NCI-H748 (cell line): ENCODE measurements at regions not wholly inside any gene's neighbourhood (a gene's known extent, or its start where the extent isn't known, plus 50 kb on each side); places are given as distances from the start of the nearest gene placed in this dataset.

Experiments used
- DNase-seq: peaks from one replicate; lab custom pipeline; 2025; ENCODE audit not compliant: unreplicated experiment; lab: John Stamatoyannopoulos, UW

DNA sequence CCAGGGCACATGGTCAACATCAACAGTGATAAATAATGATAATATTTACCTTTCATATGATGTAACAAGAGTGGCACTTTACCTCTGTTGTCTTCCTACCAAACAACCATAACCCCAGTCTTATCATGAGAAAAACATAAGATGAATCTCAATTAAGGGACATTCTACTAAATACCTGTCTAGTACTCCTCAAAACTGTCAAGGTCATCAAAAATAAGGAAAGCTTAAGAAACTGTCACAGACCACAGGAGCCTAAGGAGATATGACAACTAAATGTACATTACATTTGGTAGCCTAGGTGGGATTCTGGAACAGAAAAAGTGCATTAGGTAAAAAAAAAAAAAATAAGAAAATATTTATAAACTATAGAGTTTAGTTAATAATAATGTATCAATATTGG is 118.1 kb downstream of the CCDC34 start:
- DNase-seq, result no peak

- no peak for DNase-seq
Observed at GRCh38 chr11:27242591-27242990, 120.4 kb downstream of the CCDC34 start.

- no peak for DNase-seq
Observed at GRCh38 chr11:27241311-27242122, 121.5 kb downstream of the CCDC34 start.

GRCh38 chr11:27239305-27239942 is 123.6 kb downstream of the CCDC34 start:
- DNase-seq, result peak; percentile 60

- DNase-seq, result no peak
Observed at GRCh38 chr11:27238811-27239210, 124.2 kb downstream of the CCDC34 start.

GRCh38 chr11:27237643-27238042 is 125.4 kb downstream of the CCDC34 start:
- DNase-seq, result no peak

DNA sequence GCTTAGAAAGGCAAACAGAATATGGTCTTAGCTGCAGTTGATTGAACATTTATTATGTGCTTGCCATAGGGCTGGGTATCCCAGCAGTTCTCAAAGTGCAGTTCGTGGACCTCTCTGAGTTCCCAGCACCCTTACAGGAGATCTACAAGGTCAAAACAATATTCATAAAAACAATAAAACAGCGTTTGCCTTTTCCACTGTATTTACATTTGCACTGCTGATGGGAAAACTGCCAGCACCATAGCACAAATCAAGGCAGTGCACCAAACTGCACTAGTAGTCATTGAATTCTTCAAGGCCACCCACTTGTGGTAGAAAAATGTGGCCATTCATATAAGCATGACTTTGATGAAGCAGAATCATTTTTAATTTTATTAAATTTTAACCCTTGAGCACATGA is 128.1 kb downstream of the CCDC34 start:
- DNase-seq, result no peak

DNA sequence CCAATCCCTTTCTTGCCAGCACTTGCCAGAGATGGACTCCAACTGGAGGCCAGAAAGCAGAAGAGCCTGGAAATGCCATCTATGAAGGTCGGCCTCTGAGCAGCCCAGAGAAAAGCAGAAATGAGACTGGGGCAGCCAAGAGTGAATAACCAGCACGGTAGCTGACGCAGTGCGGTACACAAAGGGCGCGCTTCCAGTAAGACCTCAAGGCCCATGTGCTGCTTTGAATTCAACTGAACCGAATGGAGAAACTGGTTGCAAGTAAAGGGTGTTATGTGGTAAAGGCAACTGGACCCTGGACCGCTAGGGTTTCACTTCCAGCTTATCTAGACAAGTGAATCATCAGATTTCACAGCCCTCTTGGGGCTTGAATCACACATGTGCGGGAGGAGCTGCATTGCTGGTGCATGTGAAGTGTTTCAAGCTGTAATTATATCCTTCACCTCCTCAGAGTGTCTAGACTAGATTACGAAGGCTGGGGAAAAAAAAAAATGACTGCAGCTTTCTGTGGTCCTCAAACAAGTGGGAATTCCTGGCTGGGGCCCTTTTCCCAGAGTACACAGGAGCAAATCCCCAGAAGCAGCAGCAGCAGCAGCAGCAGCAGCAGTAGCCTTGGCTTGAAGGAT is 128.9 kb downstream of the CCDC34 start:
- peak; percentile 20 for DNase-seq

GRCh38 chr11:27233654-27234042 is 129.4 kb downstream of the CCDC34 start:
- DNase-seq, result no peak

DNA sequence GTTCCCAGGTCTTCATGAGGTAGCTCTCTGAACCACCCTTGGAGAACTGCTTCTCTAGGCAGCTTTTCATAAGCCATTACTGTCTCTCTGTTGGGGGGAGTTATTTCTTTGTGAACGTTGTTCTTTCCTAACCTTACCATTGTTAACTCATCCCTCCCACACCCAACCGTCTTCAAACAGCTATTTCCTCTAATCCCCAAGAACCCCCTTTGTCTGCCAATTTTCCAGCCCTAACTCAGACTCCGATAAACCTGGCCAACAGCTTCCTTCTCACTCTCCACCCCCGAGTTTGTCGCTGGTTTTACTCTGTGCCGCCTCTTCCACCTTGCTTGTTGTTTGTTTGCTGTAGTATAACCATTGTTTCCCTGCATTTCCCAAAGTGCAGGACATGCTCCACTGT is 131.5 kb downstream of the CCDC34 start:
- DNase-seq, result no peak

- DNase-seq, result no peak
Observed at GRCh38 chr11:27230192-27230572, 132.8 kb downstream of the CCDC34 start.

DNA sequence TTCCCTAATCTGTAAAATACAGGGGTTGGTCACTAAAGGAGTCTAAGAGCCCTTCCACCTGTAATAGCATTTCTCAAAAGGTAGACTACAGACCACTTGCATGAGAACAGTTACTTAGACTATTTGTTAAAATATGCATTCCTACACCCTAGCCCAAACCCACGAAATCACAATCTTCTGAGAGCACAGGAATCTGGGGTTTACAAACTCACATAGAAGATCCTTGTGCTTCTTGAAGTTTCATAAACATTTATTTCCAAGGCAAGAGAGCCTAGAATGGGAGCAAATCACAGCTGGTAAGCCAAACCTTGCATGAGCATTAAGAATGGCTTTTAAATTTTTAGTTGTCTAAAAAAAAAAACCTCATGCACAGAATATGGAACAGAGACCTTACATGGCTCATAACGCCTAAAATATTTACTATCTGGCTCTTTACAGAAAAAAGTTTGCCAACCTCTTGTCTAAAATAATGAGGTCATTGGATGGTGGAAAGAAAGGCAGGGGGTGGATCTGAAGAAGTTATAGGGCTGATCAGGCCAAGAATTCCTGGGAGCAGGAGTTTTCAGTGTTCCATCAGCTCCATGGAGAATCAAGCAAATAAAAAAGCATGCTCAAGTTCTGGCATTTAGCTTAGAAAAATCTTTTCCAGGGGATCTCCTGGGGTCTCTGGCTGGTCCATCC is 133.4 kb downstream of the CCDC34 start:
- DNase-seq, result no peak

DNA sequence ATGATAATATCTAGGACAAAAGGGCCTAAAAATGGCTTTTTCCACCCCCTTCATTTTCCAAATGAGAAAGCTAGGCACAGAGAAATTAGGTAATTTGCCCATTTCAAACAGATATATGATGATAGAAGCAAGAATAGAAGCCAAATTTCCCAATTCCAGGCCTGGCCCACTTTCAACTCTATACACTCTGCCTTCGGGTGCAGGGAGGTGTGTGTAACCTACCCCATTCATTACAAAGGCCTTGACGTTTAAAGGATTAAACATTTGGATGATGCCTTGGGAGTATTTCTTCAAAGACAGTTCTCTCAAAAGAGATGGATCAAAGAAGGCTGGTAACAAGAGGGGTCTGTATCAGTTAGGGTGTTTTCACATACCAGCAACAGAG is 134.1 kb downstream of the CCDC34 start:
- no peak for DNase-seq

- no peak for DNase-seq
Observed at GRCh38 chr11:27228232-27228905, 134.6 kb downstream of the CCDC34 start.

DNA sequence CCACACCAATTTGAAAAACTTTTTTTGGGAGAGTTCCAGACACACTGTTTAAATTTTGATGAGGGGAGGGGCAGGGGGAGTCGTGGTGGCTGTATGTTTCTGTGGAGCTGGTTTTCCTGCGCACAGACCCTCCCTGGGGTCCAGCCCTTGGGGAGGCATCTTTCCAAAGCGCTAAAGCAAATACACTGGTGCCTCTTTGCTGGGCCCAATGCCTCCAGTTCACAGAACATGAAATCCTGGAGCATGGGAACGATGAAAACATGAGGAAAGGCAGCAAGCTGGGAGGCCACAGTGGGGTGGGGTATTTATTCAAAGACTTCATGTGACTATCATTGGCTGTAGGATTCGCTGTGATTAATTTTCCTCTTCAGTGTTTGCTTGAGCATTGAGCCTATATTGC is 135.3 kb downstream of the CCDC34 start:
- no peak for DNase-seq

DNA sequence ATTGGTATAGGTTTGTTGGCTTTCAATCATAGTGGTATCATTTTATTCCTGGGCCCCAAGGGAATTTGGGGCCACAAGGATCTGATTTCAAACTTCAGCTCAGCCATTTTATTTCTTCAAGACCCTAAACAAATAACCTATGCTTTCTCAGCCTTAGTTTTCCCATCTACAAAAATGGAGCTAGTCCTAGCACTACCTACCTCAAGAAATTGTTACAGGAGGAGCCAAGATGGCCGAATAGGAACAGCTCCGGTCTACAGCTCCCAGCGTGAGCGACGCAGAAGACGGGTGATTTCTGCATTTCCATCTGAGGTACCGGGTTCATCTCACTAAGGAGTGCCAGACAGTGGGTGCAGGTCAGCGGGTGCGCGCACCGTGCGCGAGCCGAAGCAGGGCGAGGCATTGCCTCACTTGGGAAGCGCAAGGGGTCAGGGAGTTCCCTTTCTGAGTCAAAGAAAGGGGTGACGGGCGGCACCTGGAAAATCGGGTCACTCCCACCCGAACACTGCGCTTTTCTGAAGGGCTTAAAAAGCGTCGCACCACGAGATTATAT is 143.5 kb downstream of the CCDC34 start:
- DNase-seq, result peak; percentile 37

- peak; percentile 17 for DNase-seq
Observed at GRCh38 chr11:27218421-27219038, 144.5 kb downstream of the CCDC34 start.

GRCh38 chr11:27217948-27218420 is 145.0 kb downstream of the CCDC34 start:
- DNase-seq, result no peak

GRCh38 chr11:27217496-27217895 is 145.5 kb downstream of the CCDC34 start:
- no peak for DNase-seq
